HG03066 (cell line): ENCODE measurements at regions not wholly inside any gene's neighbourhood (a gene's known extent, or its start where the extent isn't known, plus 50 kb on each side); places are given as distances from the start of the nearest gene placed in this dataset.

Source experiments
- ATAC-seq: cut with Tn5 transposase; IDR thresholded peaks from one replicate; pipeline ENCODE4 v1.9.1; 2021; ENCODE audit warnings: low read depth; ENCODE audit not compliant: unreplicated experiment

DNA sequence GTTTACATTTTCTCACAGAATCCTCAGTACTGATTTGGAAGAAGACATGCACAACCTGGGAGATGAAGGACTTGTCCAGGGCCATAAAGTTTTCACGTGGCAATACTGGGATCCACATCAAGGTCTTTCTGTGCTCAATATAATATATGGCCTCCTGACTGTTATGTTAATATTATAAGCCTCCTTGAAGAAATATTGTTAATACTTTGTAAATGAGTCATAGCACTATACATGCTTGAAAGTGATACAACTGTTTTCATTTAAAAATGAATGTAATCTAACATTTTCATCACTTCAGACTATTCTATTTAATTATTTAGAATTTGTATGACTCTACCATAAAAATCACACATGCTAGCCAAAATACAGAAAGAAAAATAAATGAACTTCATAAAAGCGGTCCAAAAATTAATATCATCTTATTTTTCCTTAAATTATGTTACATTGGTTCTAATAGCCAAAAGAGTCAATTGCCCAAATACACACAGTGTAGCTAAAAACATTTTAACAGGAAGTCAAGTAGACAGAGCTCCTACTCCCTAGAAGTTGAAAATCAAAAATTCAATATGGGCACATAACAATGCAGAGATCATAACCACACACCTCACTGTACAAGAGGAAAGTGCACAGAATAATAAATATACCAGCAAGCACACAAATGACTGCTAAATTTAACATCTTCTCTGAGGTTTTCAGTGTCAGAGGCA lies 188.0 kb upstream of the HDDC2 start:
- ATAC-seq = no peak

DNA sequence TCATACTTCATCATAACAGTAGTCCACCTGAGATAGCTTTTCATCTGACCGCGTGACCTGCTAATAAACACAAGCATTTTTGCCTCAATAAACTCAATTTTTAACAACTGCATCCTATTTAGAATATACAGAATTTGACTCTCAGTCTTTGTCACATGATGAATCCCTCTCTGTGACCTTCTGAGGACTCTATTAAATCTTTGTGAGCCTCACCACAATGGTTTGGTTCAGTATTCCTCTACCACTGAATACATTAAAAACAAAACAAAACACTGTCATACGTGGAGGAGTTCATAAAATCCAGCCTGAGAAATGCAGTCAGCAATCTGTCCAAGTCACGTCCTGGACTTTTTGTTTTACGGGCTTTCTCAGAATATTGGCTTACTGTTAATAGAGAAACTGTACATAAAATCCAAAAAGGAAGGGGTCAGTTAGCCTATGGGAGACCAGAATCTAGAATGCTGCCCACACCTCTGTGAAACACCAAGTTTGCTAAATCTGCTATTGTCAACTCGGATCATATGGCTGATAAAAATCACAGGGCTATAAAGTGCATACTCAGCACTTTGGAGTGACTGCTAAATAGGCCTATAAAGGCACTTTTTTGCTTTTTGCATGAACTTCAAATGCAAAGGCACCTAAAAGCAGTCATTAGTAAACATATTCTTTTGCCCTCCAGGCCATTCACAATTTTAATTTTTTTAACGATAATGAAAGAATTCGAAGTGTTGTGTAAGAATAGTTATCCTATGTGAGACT lies 190.3 kb upstream of the HDDC2 start:
- ATAC-seq = no peak

DNA sequence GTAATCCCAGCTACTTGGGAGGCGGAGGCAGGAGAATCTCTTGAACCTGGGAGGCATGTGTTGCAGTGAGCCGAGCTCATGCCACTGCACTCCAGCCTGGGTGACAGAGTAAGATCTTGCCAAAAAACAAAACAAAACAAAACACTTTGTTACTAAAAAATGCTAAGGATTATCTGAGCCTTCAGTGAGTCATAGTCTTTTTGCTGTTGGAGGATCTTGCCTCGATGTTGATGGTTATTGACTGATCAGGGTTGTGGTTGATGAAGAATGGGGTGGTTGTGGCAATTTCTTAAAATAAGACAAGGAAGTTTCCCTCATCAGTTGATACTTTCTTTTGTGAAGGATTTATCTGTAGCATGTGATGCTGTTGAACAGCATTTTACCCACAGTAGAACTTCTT lies 196.8 kb upstream of the HDDC2 start:
- ATAC-seq = no peak

DNA sequence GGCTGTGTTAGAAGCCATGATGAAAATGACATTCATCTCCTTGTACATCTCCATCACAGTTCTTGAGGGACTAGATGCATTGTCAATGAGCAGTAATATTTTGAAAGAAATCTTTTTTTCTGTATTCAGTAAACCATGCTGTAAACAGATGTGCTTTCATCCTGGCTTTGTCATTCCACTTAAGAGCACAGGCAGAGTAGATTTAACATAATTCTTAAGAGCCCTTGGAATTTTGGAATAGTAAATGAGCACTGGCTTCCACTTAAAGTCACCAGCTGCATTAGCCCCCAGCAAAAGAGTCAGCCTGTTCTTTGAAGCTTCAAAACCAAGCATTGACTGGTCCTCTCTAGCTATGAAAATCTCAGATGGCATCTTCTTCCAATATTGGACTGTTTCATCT lies 197.8 kb upstream of the HDDC2 start:
- ATAC-seq = no peak

DNA sequence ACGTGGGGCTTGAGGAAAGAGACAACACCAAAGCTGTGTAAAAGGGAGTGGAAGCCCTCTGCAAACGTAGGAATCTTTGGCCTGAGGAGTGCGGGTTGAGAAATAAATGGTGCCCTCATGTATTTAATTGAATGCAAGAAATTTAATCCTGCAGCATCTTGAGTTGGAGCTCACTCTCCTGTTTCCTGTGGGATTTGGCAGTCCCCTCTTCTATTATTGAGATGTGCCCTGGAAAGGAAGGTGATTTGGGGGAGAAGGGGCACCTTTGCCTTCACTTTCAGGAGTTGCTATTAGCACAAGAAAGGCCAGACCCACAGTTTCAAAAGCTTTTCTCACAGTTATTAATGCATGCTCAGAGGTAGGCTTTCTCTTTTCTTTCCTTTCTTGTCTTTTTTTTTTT lies 201.4 kb upstream of the HDDC2 start:
- no peak for ATAC-seq

DNA sequence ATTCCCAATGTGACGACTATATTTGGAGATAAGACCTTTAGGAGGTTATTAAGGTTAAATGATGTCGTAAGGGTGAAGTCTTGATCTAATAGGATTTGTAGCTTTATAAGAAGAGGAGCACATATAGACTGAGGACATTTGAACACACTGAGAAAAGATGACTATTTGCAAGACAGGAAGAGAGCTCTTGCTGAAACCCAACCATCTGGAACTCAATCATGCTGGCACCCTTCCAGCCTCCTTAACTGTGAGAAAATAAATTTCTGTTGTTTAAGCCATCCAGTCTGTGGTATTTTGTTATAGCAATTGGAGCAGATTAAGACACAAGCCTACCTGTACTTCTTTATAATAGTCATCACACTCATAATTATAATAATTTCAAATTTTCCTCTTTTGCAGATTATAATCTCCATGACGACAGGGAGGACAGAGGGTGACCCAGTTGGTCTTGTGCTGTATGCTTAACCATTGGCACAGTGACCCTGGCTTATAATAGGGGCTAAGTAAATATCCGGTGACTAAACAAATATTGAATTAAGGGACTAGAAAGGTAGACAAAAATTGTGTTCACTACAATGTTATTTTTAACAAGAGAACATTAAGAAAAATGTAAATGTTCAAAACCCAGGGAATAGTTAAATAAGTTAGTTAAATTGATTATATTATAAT lies 206.4 kb upstream of the HDDC2 start:
- ATAC-seq = no peak

DNA sequence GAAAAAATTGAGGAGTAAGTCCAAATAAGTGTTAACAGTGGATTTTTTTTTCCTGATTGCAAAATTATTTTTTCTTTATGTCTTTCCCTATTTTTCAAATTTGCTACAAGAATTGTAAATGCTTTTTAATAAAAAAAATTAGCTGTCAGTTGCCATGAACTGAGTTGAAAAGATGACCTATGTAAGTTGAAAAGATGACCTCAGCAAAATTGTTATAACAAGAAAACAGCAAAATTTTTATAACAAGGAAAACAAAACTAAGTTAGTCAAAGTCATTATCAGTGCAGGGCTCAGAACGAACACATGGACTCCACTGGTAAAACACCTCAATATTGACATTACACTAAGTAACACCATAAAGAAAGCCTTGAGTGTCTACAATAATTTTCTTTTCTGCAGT lies 207.0 kb upstream of the HDDC2 start:
- no peak for ATAC-seq

DNA sequence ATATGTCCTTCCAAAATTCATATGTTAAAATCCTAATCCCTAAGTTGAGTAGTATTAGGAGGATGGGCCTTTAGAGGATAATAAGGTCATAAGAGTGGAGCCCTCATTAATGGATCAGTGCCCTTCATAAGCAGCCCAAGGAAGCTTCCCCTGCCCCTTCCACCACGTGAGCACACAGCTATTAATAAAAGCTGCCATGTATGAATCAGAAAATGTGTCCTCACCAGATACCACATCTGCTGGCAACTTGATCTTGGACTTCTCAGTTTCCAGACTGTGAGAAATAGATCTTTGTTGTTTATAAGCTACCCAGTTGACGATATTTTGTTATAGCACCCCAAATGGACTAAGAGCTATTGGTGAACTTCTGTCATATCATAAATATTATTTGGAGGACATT lies 207.7 kb upstream of the HDDC2 start:
- ATAC-seq = no peak

DNA sequence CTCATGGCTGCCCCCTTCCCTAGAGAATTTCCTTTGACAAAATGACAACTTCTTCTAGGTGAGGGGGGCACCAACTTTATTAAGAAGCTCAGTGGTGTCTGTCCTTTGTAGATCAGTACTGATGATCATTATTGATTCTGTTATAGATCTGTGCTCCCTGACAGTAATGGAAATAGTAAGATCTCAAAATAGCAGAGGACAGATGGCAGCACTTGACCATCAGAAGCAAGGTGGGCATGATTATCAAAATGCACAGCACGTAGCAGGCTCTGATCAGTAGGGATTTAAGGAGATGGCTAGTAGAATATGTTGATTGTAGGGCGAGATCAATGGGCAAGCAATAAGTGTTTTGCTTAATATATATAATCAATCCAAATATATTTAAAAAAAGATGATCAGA lies 208.6 kb upstream of the HDDC2 start:
- ATAC-seq = no peak

DNA sequence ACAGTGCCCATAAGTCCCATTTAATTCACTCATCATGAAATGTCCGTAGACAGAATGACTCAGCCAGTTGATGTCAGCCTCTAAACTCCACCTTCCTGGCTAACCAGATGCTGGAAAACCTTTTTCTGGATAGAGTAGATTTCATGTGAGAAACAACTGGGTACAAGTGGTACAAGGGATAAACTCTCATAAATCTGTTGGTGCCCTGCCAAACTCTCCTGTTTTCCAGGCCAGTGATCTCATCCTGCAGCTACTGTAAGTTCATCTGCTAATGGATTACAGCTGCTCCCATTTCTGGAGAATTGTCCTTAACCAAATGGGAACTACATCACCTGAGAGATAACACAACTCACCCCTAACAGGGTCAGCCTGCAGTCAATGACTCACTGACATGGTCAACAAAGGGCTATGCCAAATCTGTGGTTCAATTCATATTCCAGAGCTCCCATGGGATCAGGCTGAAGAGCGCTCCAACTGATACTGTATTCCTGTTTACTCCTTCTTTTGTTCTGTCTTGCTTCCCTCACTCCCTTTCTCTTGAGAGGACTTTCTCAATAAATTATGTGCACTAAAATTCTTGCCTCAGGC lies 210.1 kb upstream of the HDDC2 start:
- no peak for ATAC-seq

DNA sequence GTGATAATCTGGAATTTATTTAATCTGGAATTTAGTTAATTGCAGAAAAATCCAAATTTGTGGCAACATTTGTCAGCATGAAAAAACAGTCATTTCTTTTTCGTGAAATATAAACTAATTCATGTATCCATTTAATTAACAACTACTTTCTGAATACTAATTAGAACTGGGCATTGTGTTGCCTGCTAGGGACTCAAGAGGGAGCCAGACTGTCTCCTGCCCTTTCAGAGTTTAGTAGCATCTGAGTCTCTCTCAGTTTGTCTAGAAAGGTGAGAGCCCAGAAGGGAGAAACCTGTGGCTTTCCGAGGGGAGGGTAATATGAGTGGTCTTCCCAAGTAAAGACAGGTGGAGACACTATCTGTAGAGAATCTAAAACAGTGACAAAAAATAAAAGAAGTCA lies 210.9 kb upstream of the HDDC2 start:
- peak; percentile 65 for ATAC-seq

DNA sequence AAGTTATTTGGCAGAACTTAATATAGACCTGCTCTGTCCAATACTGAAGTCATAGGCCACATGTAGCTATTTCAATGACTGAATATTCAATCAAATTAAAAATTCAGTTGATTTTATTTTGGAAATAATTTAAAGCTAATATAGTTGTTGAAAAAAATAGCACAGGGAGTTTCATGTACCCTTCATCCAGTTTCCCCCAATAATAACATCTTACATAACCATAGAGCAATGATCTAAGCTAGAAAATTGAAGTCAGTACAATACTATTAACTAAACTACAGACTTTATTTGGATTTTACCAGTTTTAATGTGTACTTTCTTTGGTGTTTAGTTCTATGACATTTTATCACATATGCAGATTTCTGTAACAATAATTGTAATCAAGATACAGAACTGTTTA lies 212.2 kb upstream of the HDDC2 start:
- ATAC-seq = no peak

DNA sequence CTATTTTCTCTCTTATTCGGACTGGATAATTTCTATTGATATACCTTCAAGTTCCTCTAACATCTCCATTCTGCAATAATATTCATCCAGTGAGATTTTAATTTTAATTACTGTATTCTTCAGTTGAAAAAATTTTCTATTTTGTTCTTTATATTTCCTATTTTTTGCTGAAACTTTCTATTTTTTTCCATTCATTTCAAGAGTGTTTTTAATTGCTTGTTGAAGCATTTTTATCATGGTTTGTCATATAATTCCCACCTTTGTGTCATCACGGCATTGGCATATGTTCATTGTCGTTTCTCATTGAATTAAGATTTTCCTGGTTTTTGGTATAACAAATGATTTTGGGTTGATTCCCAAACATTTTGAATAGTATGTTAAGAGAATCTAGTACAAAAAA lies 214.9 kb upstream of the HDDC2 start:
- ATAC-seq = no peak

DNA sequence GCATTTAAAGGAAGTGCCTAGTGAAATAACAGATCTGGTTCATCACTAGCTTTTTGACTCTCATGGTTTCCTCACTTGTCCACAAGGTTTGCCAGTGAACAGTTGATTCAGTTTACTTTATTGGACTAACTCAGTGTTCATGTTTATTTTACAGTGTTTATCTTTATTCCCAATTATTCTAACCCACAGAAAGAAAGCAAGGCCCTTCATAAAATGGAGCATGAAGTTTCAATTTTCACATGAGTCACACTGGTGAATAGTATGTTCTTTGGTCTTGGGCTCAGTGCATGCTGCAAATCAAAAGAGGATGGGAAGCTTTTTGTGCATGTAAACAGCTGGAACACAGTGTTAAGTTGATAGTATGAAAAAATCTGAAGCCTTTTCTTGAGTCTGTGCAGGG lies 217.6 kb upstream of the HDDC2 start:
- no peak for ATAC-seq

DNA sequence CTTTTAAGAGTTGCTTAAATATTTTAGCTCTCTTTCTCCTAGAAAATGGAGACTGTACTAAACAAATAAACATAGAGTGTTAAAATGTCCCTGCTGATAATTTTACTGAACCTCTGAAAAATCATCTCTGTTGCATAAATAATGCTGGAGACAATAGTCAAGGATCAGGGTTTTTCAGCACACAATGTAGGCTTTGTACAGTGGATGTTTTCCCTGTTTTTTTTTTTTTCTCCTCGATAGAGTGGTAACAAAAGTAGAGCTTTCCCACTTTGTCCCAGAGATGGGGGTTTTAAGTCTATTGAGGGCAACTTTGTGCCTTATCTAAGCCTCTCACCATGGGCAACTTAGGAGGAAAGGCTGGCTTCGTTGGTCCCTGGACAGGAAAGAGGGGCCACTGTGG lies 222.6 kb upstream of the HDDC2 start:
- no peak for ATAC-seq

DNA sequence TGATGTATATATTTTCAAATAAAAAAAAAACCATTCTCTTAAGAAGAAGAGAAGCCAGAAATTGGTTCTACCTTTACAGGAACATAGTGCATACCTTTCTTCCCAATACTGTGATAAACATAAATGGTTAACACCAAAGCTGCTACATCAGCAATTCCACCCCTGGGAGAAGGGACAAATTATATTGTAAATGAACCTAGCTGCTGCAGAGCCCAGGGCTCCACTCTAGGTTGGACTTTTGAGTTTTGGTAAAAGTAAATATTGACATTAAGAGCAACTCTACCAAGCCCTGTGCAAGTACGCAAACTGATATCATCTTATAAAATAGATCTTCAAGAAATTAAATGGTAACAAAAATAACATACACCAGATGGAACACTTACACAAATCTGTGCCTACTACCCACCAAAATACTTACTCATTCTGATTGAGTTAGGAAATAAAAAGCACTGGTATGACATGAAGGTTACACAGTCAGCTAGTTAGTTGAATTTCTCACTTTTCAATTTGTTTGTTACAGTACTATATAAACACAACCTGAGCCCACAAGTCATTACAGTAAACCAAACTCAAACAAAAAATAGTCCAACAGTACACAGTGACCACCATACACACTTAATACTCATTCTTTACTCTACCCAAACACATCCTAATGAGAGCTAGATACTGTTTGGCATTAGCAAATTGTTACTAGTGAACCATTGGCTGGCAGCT lies 223.3 kb upstream of the HEY2 start:
- ATAC-seq = no peak

DNA sequence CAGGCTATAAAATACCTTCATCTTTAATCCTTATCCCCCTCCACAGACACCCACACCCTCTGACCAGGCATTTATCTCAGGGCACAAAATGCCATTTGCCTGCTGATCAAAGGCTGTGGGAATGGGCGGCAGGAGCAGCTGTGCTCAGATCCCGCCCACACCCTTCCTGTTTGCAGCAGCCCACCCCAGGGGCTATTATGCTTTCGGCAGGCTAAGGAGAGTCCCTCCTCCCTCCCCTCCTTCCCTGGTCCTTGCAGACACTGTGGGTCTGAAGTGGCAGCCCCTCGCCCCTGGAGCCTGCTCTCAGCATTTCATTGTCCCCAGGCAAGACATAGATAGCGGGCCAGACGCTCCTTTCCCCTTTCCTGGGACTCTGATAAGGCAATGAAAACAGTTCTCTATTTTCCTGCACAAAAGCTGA lies 220.8 kb upstream of the HEY2 start:
- no peak for ATAC-seq

DNA sequence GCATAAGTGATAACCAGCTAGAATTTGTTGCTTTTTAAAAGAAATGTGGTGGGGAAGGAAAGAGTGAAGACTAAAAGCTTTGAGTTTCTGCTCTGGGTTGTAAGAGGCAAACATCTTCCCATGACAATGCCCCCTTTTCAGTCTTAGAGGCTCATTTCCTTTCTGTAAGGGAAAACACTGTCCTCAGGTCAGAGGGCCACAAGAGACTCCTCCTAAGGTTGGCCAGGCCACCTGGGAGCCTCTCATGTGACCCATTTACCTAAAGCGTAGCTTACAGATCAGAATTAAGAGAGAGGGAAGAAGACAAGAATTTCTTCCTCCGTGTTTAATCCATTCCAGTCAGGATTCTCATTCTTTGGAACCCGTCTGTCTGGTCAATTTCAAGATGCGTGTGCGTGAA lies 220.4 kb upstream of the HEY2 start:
- no peak for ATAC-seq

DNA sequence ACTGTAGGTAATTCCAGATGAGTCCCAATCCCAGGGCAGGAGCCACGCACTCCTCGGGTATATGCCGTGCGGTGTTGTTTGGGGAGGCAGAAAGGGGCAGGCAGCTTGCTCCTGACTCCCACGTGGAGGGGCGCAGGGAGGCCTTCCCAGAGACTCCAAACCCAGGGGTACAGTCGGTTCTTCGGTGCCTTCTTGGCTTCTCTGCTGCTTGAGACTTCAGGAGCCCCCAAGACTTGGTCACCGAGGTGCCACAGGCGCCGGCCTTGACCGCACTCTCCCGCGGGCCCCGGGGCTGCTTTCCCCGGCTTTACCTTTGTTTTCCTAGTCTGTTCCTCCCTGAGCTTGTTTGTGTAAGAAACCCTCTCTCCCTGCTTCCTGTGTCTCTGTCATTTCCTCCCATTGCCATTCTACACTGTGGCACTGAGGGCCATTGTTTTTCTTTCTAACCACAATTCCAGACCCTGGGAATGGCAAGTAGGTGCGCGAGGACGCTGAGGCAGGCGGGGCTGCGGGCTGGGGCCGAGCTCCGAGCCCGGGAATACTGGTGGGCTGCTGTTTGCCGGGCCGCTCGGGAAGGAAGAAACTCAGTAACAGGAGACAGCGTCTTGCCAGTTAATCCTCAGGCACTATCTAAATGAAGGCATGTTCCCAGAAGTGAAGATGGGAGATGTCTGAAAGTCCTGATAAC lies 215.6 kb upstream of the HEY2 start:
- no peak for ATAC-seq
